Nephron (organoid): ENCODE measurements at regions not wholly inside any gene's neighbourhood (a gene's known extent, or its start where the extent isn't known, plus 50 kb on each side); places are given as distances from the start of the nearest gene placed in this dataset.

Source experiments
- H3K27ac Mint-ChIP-seq, 3 experiments: 2 replicates each; pipeline ENCODE4 v1.8.0; 2020; ENCODE audit warnings: mixed read lengths in 3 of 3, mild to moderate bottlenecking in 2 of 3, moderate library complexity in 1 of 3
- H3K27me3 Mint-ChIP-seq: 2 replicates; pipeline ENCODE4 v1.8.0; 2021; ENCODE audit warnings: low read depth, mild to moderate bottlenecking, moderate library complexity, mixed read lengths
- H3K36me3 Mint-ChIP-seq: 2 replicates; pipeline ENCODE4 v1.8.0; 2020; ENCODE audit warnings: low read depth, mixed read lengths
- H3K4me1 Mint-ChIP-seq: 2 replicates; pipeline ENCODE4 v1.8.0; 2020; ENCODE audit warnings: mixed read lengths
- H3K4me3 Mint-ChIP-seq, 3 experiments: 2 replicates each; pipeline ENCODE4 v1.8.0; 2020; ENCODE audit warnings: mild to moderate bottlenecking in 3 of 3, mixed read lengths in 3 of 3, moderate library complexity in 2 of 3
- H3K9me3 Mint-ChIP-seq: 2 replicates; pipeline ENCODE4 v1.8.0; 2020; ENCODE audit warnings: mixed read lengths
- TF ChIP-seq, protein P1 (sequence below), 3 experiments: fragments of 200-600 bp; sonication (generic); IDR thresholded peaks; one replicate each; pipeline ENCODE4 v1.5.0; 2021; ENCODE audit warnings: antibody characterized with exemption in 3 of 3; ENCODE audit not compliant: unreplicated experiment in 3 of 3

DNA sequence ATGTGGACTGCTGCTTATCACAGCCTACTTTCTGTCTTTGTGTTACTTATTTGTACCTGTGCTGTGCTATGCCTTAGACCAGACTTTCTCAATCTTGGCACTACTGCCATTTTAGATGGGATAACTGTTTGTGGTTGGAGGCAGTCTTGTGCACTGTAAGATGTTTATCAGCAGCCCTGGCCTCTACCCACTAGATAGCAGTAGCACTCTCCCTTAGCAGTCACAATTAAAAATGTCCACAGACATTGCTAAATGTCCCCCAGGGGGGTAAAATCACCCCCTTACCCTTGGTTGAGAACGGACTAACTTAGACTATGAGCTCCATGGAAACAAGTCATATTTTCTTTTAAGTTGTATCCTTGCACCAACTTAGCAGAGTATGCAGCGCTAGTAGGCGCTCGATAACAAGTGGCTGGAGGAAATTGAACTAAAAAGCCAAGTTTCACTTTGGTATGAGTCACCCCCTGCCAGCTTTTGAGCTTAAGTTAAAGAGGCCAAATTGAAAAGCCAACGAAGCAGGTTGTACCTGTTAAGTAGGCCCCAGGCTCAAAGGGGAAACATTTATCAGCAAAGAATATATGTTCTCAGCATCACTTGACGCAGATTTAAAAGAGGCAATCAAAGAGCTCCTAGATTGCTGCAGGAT lies 304.8 kb upstream of the SORL1-AS1 start:
- TF ChIP-seq, protein P1, sequence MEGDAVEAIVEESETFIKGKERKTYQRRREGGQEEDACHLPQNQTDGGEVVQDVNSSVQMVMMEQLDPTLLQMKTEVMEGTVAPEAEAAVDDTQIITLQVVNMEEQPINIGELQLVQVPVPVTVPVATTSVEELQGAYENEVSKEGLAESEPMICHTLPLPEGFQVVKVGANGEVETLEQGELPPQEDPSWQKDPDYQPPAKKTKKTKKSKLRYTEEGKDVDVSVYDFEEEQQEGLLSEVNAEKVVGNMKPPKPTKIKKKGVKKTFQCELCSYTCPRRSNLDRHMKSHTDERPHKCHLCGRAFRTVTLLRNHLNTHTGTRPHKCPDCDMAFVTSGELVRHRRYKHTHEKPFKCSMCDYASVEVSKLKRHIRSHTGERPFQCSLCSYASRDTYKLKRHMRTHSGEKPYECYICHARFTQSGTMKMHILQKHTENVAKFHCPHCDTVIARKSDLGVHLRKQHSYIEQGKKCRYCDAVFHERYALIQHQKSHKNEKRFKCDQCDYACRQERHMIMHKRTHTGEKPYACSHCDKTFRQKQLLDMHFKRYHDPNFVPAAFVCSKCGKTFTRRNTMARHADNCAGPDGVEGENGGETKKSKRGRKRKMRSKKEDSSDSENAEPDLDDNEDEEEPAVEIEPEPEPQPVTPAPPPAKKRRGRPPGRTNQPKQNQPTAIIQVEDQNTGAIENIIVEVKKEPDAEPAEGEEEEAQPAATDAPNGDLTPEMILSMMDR (IDR thresholded peaks at IDR 0.05; ENCODE audit: unreplicated experiment in 3 of 3) = no peak
- H3K36me3 Mint-ChIP-seq = no peaks in the 10 kb centered on the region
- no peak overlapping the region for H3K4me3 Mint-ChIP-seq
- peaks cover 3% of the 10 kb centered on the region for H3K27me3 Mint-ChIP-seq
- H3K9me3 Mint-ChIP-seq = no peaks in the 10 kb centered on the region
- H3K27ac Mint-ChIP-seq = no peak overlapping the region
- H3K4me1 Mint-ChIP-seq = peaks cover 37% of the 10 kb centered on the region

DNA sequence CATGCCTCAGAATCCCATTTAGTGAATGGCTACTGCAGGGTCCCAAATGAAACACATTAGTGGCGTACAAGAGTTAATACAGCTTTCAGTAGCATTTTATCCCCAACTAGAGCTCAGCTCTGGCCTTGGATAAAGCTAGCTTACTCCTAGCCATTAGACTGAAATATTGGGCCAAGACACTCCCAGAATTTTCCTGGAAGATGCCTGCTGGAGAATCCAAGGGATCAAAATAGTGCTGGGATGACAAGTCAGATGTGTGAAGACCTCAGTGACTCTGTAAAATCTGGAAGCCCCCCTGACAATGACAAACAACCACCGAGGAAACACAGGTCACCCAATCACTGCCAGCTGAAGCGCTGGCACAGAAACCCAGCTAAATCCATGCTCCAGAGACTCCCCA lies 303.1 kb upstream of the SORL1-AS1 start:
- H3K4me3 Mint-ChIP-seq = no peak overlapping the region
- peaks cover 35% of the 10 kb centered on the region for H3K4me1 Mint-ChIP-seq
- H3K9me3 Mint-ChIP-seq = peaks cover 3% of the 10 kb centered on the region
- TF ChIP-seq, protein P1 (IDR thresholded peaks at IDR 0.05; ENCODE audit: unreplicated experiment in 3 of 3) = no peak
- H3K27ac Mint-ChIP-seq = peak overlapping the region in 2 of 3 experiments; percentile 51 to 86
- no peaks in the 10 kb centered on the region for H3K36me3 Mint-ChIP-seq
- peaks cover 3% of the 10 kb centered on the region for H3K27me3 Mint-ChIP-seq

DNA sequence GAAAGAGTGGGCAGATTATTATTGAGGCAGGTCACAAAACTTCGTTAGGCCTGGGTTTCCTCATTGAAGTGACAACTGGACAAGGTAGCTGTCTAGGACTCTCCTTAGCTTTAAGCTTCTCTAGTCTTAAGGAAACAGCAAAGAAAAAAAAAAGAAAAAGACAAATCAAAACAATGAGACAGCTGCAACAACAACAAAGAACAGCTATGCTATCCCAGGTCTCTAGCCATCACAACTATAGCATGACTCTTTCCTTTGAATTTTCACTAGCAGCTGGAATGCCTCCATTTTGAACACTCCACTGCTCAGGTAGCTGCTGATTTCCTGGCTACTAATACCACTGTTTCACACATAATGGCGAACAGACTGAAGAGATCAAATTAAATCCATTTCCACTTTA lies 302.4 kb upstream of the SORL1-AS1 start:
- Mint-ChIP-seq H3K4me1 (peaks cover 35% of the 10 kb centered on the region), H3K9me3 (peaks cover 3% of the 10 kb centered on the region), H3K4me3 (no peak overlapping the region), H3K27ac (peak overlapping the region; percentile 33 to 86 (median 74)), H3K27me3 (peaks cover 3% of the 10 kb centered on the region), H3K36me3 (no peaks in the 10 kb centered on the region)
- TF ChIP-seq, protein P1 (IDR thresholded peaks at IDR 0.05; ENCODE audit: unreplicated experiment in 3 of 3) = no peak

DNA sequence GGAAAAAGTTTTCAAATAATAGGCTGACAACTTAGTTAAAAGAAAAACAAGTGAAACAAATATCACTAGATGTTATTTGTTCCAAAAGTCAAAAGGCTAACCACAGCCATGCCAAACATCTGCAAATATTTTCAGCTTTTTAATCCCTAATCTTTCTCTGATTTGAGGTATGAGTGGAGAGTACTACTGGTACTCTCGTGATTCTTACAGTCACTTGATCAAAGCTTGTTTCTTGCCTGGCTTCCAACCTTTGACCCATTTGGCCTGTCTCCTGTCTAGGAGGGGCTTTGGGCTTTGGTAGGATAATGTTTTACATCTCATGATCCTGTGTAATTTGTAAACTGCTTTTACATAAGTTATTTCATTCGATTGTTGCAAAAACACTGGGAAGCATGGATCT lies 301.8 kb upstream of the SORL1-AS1 start:
- Mint-ChIP-seq H3K27ac (peak overlapping the region; percentile 33 to 86 (median 74)), H3K4me1 (peaks cover 39% of the 10 kb centered on the region), H3K9me3 (peaks cover 6% of the 10 kb centered on the region), H3K4me3 (no peak overlapping the region), H3K36me3 (no peaks in the 10 kb centered on the region), H3K27me3 (peaks cover 3% of the 10 kb centered on the region)
- TF ChIP-seq, protein P1 (IDR thresholded peaks at IDR 0.05; ENCODE audit: unreplicated experiment in 3 of 3) = no peak

DNA sequence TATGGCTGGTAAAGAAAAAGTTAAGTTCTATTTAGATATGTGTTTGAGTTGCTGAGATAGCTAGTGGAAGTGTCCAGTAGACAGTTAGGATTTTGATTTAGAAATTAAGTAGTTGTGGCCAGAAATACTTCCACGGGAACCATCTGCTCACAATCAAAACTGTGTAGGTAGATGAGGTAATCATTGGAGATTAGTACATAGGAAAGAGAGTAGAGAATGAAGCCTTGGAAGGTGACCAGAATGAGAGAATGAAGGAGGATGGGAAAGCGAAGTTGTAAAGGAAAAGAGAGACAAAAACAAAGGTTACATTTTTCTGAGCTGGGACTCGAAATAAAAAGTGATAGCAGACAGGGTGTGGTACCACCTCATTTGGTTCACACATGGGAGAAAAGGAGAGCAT lies 296.9 kb upstream of the SORL1-AS1 start:
- TF ChIP-seq, protein P1 (IDR thresholded peaks at IDR 0.05; ENCODE audit: unreplicated experiment in 3 of 3) = no peak
- no peak overlapping the region for H3K4me3 Mint-ChIP-seq
- no peaks in the 10 kb centered on the region for H3K27me3 Mint-ChIP-seq

DNA sequence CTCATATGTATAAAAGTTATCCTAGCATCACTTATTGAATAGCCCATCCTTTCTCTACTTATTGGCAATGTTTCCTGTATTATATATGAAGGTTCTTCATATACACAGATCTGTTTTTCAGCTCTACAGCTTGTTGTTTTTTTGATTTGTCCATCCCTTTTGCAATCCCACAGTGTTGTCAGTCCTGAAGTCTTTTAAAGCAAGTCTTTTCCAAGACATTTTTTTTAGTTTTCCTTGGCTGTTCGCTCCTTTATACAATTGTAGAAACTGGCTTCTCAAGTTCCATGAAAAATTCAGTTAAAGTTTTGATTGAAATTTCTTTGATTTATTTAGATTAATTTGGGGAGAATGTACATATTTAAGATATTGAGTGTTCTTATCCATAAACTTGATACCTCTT lies 295.3 kb upstream of the SORL1-AS1 start:
- H3K9me3 Mint-ChIP-seq = peaks cover 24% of the 10 kb centered on the region
- no peaks in the 10 kb centered on the region for H3K36me3 Mint-ChIP-seq
- TF ChIP-seq, protein P1 (IDR thresholded peaks at IDR 0.05; ENCODE audit: unreplicated experiment in 3 of 3) = no peak
- peaks cover 13% of the 10 kb centered on the region for H3K4me1 Mint-ChIP-seq
- H3K4me3 Mint-ChIP-seq = no peak overlapping the region
- H3K27me3 Mint-ChIP-seq = no peaks in the 10 kb centered on the region
- peak overlapping the region in 2 of 3 experiments; percentile 45 to 71 for H3K27ac Mint-ChIP-seq

More for the DNA sequence above, 296.9 kb upstream of the SORL1-AS1 start:
- H3K9me3 Mint-ChIP-seq = peaks cover 16% of the 10 kb centered on the region
- H3K27ac Mint-ChIP-seq = peak overlapping the region in 2 of 3 experiments; percentile 57 to 77
- H3K4me1 Mint-ChIP-seq = peaks cover 25% of the 10 kb centered on the region
- no peaks in the 10 kb centered on the region for H3K36me3 Mint-ChIP-seq
